Amygdala (tissue), 56 donors: ENCODE measurements at regions not wholly inside any gene's neighbourhood (a gene's known extent, or its start where the extent isn't known, plus 50 kb on each side); places are given as distances from the start of the nearest gene placed in this dataset.

ENCODE experiments used
- DNase-seq, 56 donors: peaks; one replicate each; lab custom pipeline; 2025; lab: John Stamatoyannopoulos, UW

DNA sequence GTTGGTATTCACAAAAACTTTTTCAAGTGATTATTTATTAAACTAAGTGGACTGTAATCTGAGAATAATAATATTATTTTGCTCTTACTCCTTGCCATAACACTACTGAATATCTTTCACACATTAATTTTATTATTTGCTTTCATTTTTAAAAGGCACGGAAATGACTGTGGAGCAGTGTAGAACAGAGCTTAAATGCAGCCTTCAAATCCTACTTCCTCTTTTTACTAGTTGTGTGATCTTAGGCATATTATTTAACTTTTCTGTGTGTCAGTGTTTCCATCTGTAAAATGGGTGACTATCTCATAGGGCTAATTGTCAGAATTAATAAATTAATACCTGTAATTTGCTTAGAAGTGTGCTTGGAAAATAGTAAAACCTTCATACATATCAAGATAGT is 55.5 kb upstream of the SLC8A1 start:
- no peak for DNase-seq

DNA sequence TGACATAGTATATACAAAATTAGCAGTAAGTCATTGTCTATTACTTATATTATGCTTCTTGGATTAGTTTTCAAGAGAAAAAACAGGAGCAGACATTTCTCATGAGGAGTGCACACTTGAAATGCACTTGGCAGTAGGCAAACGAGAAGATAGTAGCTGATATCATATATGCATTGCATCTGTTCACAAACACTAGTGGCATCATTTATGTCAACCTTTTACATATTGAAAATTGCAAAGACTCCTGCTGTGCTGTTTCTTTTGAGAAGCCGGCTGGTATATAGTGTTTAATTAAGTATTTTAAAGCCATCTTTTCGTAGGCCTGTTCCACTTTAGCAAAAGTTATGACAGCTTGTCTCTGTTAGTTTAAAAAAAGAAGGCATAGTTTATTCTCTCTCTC is 58.4 kb upstream of the SLC8A1 start:
- no peak for DNase-seq

DNA sequence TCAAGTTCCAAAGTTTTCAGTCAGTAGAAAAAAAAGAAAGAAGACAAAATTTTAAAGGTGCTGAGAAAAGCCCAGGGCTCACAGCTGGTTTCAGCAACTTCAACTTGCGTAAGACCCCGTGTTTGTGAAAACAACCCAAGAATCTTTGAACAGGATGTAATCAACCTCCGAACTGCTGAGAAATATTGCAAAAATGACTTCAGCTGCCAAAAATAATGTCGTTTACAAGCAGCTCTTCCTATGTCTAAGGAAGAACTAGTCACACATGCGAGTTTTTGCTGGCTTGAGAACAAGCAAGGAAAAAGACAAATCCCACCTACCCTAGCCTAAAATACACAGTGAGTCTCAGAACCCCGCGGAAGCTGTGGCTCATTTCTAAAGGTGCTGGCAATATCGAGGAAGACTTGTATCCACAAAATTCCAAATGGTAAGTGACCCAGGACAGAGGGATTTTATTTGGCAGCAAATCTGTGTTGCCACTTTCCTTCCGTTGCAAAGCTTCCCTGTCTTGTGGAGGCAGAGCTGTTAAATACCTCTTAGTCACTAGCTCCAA is 59.8 kb upstream of the SLC8A1 start:
- DNase-seq: peak in 1 of 56 donors; percentile 5

DNA sequence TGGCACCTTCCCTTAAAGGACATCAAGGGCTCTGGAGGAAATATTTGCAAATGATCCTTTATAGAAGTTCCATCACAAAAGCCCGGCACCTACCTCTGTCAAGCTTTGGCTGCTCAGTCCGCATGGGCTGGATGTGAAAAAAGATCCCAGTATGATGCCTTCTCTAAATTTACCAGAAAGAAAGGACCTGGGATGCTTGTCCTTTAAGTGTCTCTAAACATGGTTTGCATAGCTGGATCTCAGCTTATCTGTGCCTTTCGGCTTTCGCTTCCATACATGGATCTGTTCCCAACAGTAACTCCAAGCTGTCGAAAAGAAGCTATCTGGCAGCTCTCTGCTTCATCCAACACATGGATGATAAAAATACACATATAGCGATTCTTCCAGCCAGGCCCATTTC is 60.4 kb upstream of the SLC8A1 start:
- peak in 3 of 56 donors; percentile 2 to 18 (median 2) for DNase-seq

DNA sequence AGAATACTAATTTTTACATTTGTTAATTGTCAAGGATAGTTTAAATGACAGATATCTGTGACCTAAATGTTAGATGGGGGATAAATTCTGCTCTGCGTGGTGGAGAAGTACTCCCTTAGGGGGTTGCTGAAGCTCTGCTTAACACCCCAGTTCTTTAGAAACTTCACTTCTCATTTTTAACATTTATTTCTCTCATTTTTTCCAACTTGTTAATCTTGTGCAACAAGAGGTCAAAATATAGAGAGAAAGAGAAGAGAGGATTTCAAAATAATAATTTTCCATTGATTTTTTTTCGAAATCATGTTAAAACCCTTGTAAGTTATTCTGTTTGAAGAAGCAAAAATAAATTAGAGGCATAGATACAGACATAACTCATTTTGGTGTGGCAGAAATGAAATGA is 61.3 kb upstream of the SLC8A1 start:
- DNase-seq: no peak

DNA sequence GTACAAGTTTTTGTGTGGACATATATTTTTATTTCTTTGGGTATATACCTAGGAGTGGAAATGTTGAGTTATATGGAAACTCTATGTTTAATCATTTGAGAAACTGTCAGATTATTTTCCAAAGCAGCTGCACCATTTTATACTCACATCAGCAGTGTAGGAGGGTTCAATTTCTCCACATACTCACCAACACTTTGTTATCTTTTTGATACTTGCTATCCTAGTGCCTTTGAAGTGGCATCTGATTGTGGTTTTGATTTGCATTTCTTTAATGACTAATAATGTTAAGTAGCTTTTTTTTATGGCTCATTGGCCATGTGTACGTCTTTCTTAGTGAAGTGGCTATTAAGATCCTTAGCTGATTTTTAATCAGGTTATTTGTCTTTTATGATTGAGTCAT is 64.7 kb upstream of the SLC8A1 start:
- no peak for DNase-seq

DNA sequence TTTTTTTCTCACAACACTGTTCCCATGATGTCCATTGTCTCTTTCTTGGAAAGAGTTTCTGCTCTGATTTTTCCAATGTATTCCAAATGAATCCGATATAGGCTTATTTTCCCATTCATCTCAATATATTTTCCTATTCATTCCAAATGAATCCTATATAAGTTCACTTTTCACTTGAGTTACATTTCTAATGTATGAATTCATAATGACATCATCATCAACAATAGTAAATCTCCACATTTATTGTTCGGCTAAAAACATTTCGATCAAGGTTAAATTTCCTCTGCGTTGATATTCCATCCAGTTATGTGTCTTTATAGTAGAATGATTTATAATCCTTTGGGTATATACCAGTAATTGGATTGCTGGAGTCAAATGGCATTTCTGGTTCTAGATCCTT is 76.7 kb upstream of the SLC8A1 start:
- no peak for DNase-seq

DNA sequence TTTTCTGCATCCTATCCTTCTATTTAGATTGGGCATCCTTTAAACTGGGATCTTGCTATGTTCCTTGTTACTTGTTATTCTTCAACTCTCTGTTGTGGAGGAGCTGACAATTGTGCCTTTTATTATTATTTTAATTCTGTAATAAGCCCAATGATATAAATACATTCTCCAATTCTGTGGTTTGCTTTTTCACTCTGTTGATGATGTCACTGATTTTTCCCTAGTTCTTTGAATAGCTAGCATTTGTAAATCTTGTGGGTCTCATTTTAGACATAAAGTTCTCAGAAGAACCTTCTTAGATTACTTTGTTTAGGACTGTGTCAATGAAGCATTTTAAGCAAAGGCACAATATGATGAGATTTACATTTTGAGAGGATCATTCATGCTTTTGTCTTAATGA is 79.5 kb upstream of the SLC8A1 start:
- DNase-seq: no peak

DNA sequence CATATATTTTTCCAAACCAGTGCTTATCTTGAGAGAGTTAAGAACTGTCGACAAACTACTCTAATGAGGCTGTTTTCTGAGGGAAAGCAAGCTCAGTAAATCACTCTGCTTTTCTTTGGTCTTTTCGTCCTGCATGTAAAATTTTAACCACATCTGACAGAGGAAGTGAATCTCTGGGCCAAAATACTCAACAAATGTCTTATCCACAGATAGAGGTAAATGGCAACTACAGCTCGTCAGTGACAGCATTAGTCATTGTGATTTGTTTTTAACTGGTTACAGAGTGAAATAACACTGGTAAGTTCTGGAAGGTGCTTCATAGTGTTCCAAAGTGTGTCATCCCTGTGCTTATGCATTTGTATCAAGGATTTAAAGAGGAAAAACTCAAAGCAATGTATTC is 82.6 kb upstream of the SLC8A1 start:
- no peak for DNase-seq

DNA sequence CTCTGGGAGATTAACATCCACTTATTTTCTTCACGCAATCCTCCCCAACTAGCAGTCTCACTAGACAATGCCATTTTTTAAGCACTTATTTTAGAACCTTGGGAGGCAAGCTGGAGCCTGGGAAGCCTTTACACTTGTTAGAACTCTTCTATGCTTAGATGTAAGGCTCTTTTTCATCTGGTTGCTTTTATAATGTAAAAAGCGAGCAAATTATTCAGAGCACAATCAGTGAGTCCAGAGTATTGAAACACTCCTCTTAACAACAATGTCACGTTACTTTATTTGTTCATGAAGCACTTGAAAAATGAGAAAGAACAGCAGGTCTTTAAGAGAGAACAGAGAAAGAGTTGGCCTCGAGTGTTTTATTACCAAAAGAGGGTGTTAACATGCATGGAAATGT is 84.1 kb upstream of the SLC8A1 start:
- DNase-seq: no peak

DNA sequence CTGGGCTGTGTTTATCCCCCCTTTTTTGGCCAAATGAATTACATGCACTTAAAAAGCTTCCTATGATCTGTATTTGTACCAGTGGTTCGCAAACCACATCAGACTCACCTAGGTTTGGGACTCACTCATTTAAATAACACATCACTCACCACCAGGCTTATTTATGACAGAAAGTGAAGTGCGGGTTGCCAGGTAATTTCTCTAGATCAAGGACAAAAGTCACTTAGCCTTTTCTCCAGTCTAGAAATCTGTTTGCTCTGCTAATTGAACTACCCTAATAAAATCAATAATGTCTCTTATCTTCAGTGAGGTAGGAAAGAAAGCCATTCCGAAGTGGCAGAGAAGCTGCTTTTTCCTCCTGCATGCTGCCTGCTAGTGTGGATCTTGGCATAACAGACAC is 88.1 kb upstream of the SLC8A1 start:
- no peak for DNase-seq

DNA sequence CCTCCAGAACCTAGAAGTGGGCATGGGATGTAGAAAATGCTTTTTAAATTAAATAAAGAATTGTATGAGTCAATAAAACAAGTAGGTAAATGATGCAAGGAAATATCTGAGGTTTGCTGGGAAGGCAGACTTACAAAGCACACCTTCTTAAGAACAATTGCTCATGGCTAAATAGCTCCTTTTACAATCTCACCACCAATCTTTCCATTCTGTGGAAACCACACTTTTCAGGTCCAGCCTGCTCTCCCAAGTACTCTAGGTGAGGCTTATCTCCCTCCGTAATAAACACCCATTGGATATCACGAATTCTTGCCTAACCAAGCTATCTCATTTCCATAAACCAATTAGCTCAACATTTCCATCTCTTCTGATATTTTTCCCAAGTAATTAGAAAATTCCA is 91.5 kb upstream of the SLC8A1 start:
- no peak for DNase-seq

DNA sequence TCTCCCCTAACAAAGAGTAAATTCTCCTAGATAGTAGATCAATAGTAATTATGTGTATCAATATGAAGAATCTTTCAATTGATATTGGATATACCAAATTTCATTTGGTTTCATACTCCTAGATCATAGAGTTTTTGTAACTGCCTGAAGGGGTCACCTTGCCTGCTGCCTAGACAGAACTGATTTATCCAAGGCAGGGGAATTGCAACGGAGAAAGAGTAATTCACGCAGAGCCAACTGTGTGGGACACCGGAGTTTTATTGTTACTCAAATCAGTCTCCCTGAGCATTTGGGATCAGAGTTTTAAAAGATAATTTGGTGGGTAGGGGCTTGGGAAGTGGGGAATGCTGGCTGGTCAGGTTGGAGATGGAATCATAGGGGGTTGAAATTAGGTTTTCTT is 92.2 kb upstream of the SLC8A1 start:
- DNase-seq: no peak

DNA sequence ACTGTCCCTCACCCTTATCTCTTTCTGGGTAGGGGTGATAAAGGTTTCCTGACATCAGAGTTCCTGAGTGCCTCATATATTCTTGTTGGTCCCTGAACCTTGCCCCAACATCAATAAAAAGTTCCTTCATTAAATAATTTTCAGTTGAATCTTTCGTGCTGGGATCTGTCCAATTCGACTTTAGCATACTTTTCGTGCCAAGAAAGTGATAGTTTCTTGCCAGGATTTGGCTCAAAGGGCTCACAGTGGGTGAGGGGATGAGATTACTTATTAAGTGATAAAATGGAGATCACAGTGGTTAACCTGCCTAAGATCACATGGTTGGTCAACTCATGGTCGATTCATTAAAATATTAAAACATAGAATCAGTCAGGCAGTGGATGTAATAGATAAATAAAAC is 93.8 kb upstream of the SLC8A1 start:
- no peak for DNase-seq

DNA sequence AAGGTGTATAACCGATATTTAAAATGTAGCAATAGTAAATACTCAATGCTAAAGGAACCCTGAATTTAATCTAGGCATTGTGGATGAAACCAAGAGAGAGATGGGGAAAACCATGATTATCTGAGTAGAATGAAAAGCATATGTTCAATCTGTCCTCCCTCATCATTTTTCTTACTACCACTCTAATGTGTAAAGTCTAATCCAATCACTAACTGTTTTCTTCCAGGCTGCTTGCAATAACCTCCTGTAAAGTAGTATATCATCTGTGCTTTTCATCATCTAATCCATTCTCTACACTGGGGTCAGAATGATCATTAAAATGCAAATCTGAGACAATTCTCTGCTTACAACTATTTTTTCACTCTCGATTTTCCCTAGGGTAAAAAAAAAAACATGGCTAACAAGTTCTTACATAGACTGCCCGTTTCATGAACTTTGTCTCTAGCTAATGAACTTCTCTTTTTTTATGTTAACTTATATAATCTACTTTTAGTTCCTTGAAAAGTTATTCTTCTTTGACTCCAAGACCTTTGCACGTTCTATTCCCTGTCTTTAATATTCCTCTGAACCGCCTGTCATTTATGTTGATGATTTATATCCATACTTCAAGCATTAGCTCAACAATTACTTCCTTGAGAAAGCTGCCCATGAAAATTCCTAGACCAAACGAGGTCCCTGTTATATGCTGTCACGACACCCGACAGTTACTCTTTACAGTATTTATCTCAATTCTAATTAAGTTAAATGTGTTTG is 94.7 kb upstream of the SLC8A1 start:
- no peak for DNase-seq

DNA sequence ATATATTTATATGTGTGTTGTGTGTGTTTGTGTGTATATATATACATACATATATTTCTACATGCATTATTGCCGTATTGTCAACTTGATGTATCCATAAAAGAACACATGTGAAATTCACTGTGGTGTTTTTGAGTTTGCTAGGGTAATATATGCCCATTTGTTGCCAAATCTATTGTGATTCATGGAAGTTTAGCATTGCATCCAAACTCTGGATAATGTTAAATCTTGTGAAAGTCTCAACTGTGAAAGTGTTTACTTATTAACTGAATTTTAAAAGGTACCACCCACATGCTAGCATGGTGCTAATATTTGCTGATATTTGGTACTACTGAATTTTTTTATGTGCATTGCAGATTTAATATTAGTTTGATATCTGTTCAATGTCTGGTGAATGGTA is 96.6 kb upstream of the SLC8A1 start:
- no peak for DNase-seq

DNA sequence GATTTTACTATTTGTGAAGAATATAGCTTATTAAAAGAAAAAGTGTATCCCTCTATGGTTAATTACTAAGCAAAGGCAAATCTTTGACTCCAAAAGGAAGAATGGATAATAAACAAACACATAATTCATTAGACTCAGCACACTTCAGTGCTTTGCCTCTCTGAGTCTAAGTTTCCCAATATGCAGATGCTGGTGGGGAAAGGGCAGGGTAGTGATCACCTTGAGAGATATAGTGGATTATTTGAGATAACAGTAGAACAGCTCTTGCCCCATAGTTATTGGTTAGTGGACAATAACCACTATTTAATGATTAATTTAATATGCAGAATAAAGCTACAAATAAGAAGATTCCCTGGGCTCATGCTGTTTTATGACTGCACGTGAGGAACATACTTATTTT is 98.2 kb upstream of the SLC8A1 start:
- no peak for DNase-seq

DNA sequence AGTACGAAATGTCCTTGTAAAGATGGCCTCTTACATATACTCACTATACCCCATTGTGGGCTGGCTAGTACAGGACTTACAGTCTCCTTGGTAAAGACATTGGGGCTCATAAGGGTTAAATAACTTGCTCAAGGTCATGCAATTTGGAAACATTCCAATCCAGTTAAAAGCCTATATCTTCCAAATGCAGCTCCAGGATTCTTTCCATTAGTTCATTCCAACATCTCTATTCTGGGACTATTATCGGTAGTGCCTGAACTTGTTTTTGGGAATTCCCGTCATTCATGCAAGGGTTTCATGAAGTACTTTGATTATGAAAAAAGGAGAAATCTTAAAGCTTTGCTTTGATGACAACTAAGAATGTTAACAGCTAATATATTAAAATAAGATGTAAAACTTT is 99.2 kb upstream of the SLC8A1 start:
- no peak for DNase-seq

DNA sequence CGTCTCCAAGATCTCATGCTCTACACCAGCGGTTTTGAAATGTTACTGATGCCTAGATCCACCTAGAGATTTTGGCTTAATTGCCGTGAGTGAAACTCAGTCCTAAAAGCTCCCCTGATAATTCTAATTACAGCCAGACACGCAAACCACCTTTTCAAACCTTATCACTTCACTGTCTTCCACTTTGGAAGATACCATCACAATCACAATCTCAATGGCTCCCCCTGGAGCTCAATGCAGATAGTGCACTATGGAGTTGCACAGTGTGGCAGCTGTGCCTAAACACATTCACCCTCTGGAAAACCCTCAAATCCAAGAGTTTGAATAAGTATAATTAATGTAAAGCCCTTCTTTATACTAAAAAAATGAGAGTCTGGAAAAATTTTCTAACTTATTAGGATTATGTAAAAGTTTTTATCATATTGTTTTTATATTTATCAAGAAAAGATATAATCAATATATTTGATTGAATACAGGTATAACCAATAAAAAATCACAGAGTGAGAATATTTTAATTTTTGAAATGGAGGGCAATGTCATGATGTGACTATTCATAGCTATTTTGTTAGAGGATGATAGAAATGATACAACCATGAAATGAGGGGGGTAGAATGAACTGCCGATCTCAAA is 102.9 kb upstream of the SLC8A1 start:
- peak in 22 of 56 donors; percentile 0 to 71 (median 6) for DNase-seq

DNA sequence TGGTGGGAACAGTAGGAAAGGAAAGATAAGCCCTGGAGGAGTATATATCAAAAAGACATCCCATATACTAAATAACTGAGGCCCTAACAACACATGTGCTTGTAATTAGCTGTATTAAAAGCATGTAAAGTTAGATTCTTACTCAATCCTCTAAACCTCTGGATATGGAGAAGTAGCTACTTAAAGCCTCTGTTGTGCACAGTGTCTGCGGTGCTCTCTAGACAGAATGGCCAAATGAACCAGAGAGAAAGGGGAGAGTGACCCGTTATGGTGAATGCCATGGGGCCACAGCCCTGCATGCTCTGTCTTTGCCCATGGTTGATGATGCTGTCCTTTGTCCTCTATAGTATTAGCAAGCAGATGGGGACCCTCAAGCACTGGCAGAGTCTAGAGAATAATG is 104.4 kb upstream of the SLC8A1 start:
- no peak for DNase-seq

DNA sequence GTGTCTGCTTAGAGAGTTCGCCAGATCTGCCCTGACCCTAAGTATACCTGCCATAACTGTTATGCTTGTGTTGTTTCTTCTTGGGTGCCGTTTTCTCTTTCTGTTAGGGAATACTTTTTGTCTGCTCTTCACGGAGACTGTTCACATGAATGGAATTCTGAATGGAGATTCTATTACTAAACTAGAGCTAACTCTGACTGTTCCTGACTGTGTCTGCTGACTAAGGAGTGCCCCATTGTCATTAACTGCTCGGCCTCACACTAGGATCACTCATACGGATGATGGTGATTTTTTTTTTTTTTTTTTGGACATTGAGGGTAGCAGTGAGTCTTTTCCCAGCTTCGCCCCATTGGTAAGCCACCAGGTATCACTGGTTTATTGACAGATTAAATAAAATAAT is 104.8 kb upstream of the SLC8A1 start:
- no peak for DNase-seq

DNA sequence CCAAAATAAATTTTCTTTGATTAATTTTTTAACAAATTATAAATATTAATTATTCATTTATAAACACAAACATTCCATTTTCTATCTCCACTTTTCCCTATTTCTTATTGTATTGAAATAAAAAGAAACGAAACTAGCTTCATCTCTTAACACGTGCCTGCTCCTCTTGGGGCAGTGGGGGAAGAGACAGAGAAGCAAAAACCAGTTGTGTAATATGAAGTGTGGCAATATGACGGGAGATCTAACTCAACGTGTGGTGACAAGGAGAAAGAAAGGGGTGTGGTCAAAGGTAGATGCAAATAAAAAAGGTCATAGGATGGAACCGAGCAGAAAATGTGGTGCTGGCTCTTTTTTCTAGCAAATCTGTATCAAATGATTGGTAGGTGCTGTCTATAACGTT is 106.9 kb upstream of the SLC8A1 start:
- no peak for DNase-seq
